ENCODE measurements at regions not wholly inside any gene's neighbourhood (a gene's known extent, or its start where the extent isn't known, plus 50 kb on each side); places are given as distances from the start of the nearest gene placed in this dataset.

- no peak for DNase-seq (ENCODE audit: low spot score)
- Mint-ChIP-seq H3K36me3 (ENCODE audit: low read depth) (no peaks in the 10 kb centered on the region), H3K4me1 (ENCODE audit: low read depth) (peaks cover 2% of the 10 kb centered on the region), H3K27ac (no peak overlapping the region), H3K4me3 (no peak overlapping the region), H3K27me3 (ENCODE audit: low read depth) (peaks cover 5% of the 10 kb centered on the region), H3K9me3 (peaks cover 6% of the 10 kb centered on the region)
Measured at GRCh38 chr15:72953306-72953705, 99.0 kb upstream of the NEO1 start.

- Mint-ChIP-seq H3K4me1 (ENCODE audit: low read depth) (peaks cover 2% of the 10 kb centered on the region), H3K27me3 (ENCODE audit: low read depth) (peaks cover 5% of the 10 kb centered on the region), H3K9me3 (peaks cover 6% of the 10 kb centered on the region), H3K4me3 (no peak overlapping the region), H3K36me3 (ENCODE audit: low read depth) (no peaks in the 10 kb centered on the region), H3K27ac (no peak overlapping the region)
- DNase-seq (ENCODE audit: low spot score): no peak
Measured at GRCh38 chr15:72952151-72952550, 100.1 kb upstream of the NEO1 start.

GRCh38 chr15:72948662-72949061 lies 103.6 kb upstream of the NEO1 start:
- Mint-ChIP-seq H3K4me1 (ENCODE audit: low read depth) (peaks cover 2% of the 10 kb centered on the region), H3K27me3 (ENCODE audit: low read depth) (peaks cover 3% of the 10 kb centered on the region), H3K4me3 (no peak overlapping the region), H3K27ac (no peak overlapping the region), H3K9me3 (peaks cover 10% of the 10 kb centered on the region), H3K36me3 (ENCODE audit: low read depth) (no peaks in the 10 kb centered on the region)
- DNase-seq (ENCODE audit: low spot score): no peak

- H3K27me3 Mint-ChIP-seq (ENCODE audit: low read depth): peaks cover 3% of the 10 kb centered on the region
- H3K4me3 Mint-ChIP-seq: no peak overlapping the region
- no peak overlapping the region for H3K27ac Mint-ChIP-seq
- no peaks in the 10 kb centered on the region for H3K36me3 Mint-ChIP-seq (ENCODE audit: low read depth)
- peaks cover 2% of the 10 kb centered on the region for H3K4me1 Mint-ChIP-seq (ENCODE audit: low read depth)
- peaks cover 10% of the 10 kb centered on the region for H3K9me3 Mint-ChIP-seq
- DNase-seq (ENCODE audit: low spot score): no peak
Measured at GRCh38 chr15:72947709-72948108, 104.6 kb upstream of the NEO1 start.

- Mint-ChIP-seq H3K4me1 (ENCODE audit: low read depth) (peaks cover 2% of the 10 kb centered on the region), H3K4me3 (no peak overlapping the region), H3K9me3 (peaks cover 10% of the 10 kb centered on the region), H3K27me3 (ENCODE audit: low read depth) (no peaks in the 10 kb centered on the region), H3K36me3 (ENCODE audit: low read depth) (no peaks in the 10 kb centered on the region), H3K27ac (no peak overlapping the region)
- DNase-seq (ENCODE audit: low spot score): no peak
Measured at GRCh38 chr15:72944565-72944964, 107.7 kb upstream of the NEO1 start.

GRCh38 chr15:72940229-72940622 lies 112.0 kb upstream of the NEO1 start:
- no peaks in the 10 kb centered on the region for H3K36me3 Mint-ChIP-seq (ENCODE audit: low read depth)
- no peaks in the 10 kb centered on the region for H3K4me1 Mint-ChIP-seq (ENCODE audit: low read depth)
- H3K9me3 Mint-ChIP-seq: no peaks in the 10 kb centered on the region
- H3K27ac Mint-ChIP-seq: no peak overlapping the region
- H3K27me3 Mint-ChIP-seq (ENCODE audit: low read depth): no peaks in the 10 kb centered on the region
- no peak overlapping the region for H3K4me3 Mint-ChIP-seq
- no peak for DNase-seq (ENCODE audit: low spot score)

- Mint-ChIP-seq H3K36me3 (ENCODE audit: low read depth) (no peaks in the 10 kb centered on the region), H3K27me3 (ENCODE audit: low read depth) (no peaks in the 10 kb centered on the region), H3K4me3 (no peak overlapping the region), H3K4me1 (ENCODE audit: low read depth) (no peaks in the 10 kb centered on the region), H3K9me3 (no peaks in the 10 kb centered on the region), H3K27ac (no peak overlapping the region)
- no peak for DNase-seq (ENCODE audit: low spot score)
Measured at GRCh38 chr15:72939514-72940228, 112.6 kb upstream of the NEO1 start.

- Mint-ChIP-seq H3K4me3 (no peak overlapping the region), H3K27me3 (ENCODE audit: low read depth) (peaks cover under 1% of the 10 kb centered on the region), H3K4me1 (ENCODE audit: low read depth) (no peaks in the 10 kb centered on the region), H3K27ac (no peak overlapping the region), H3K9me3 (no peaks in the 10 kb centered on the region), H3K36me3 (ENCODE audit: low read depth) (no peaks in the 10 kb centered on the region)
- DNase-seq (ENCODE audit: low spot score): no peak
Measured at GRCh38 chr15:72936691-72937679, 115.3 kb upstream of the NEO1 start.

GRCh38 chr15:72936237-72936636 lies 116.0 kb upstream of the NEO1 start:
- H3K4me3 Mint-ChIP-seq: no peak overlapping the region
- H3K9me3 Mint-ChIP-seq: no peaks in the 10 kb centered on the region
- peaks cover 2% of the 10 kb centered on the region for H3K27me3 Mint-ChIP-seq (ENCODE audit: low read depth)
- H3K36me3 Mint-ChIP-seq (ENCODE audit: low read depth): no peaks in the 10 kb centered on the region
- H3K4me1 Mint-ChIP-seq (ENCODE audit: low read depth): no peaks in the 10 kb centered on the region
- no peak for DNase-seq (ENCODE audit: low spot score)
- no peak overlapping the region for H3K27ac Mint-ChIP-seq

- DNase-seq (ENCODE audit: low spot score): no peak
- H3K27ac Mint-ChIP-seq: no peak overlapping the region
- no peaks in the 10 kb centered on the region for H3K36me3 Mint-ChIP-seq (ENCODE audit: low read depth)
- H3K4me3 Mint-ChIP-seq: no peak overlapping the region
- H3K27me3 Mint-ChIP-seq (ENCODE audit: low read depth): peaks cover 4% of the 10 kb centered on the region
- H3K4me1 Mint-ChIP-seq (ENCODE audit: low read depth): no peaks in the 10 kb centered on the region
- no peaks in the 10 kb centered on the region for H3K9me3 Mint-ChIP-seq
Measured at GRCh38 chr15:72935521-72935920, 116.7 kb upstream of the NEO1 start.

GRCh38 chr15:72934921-72935320 lies 117.3 kb upstream of the NEO1 start:
- H3K27ac Mint-ChIP-seq: no peak overlapping the region
- H3K4me1 Mint-ChIP-seq (ENCODE audit: low read depth): no peaks in the 10 kb centered on the region
- no peaks in the 10 kb centered on the region for H3K36me3 Mint-ChIP-seq (ENCODE audit: low read depth)
- no peaks in the 10 kb centered on the region for H3K9me3 Mint-ChIP-seq
- no peak overlapping the region for H3K4me3 Mint-ChIP-seq
- DNase-seq (ENCODE audit: low spot score): no peak
- H3K27me3 Mint-ChIP-seq (ENCODE audit: low read depth): peaks cover 9% of the 10 kb centered on the region

GRCh38 chr15:72933976-72934375 lies 118.3 kb upstream of the NEO1 start:
- H3K27me3 Mint-ChIP-seq (ENCODE audit: low read depth): peaks cover 17% of the 10 kb centered on the region
- no peak for DNase-seq (ENCODE audit: low spot score)
- no peak overlapping the region for H3K4me3 Mint-ChIP-seq
- no peaks in the 10 kb centered on the region for H3K9me3 Mint-ChIP-seq
- H3K27ac Mint-ChIP-seq: no peak overlapping the region
- no peaks in the 10 kb centered on the region for H3K4me1 Mint-ChIP-seq (ENCODE audit: low read depth)
- H3K36me3 Mint-ChIP-seq (ENCODE audit: low read depth): no peaks in the 10 kb centered on the region

- peaks cover 23% of the 10 kb centered on the region for H3K27me3 Mint-ChIP-seq (ENCODE audit: low read depth)
- no peaks in the 10 kb centered on the region for H3K9me3 Mint-ChIP-seq
- no peak overlapping the region for H3K27ac Mint-ChIP-seq
- DNase-seq (ENCODE audit: low spot score): no peak
- no peak overlapping the region for H3K4me3 Mint-ChIP-seq
- no peaks in the 10 kb centered on the region for H3K4me1 Mint-ChIP-seq (ENCODE audit: low read depth)
- no peaks in the 10 kb centered on the region for H3K36me3 Mint-ChIP-seq (ENCODE audit: low read depth)
Measured at GRCh38 chr15:72932472-72932871, 119.8 kb upstream of the NEO1 start.

- H3K27me3 Mint-ChIP-seq (ENCODE audit: low read depth): peaks cover 39% of the 10 kb centered on the region
- no peaks in the 10 kb centered on the region for H3K9me3 Mint-ChIP-seq
- peak overlapping the region; percentile 23 for H3K4me3 Mint-ChIP-seq
- no peak overlapping the region for H3K27ac Mint-ChIP-seq
- H3K36me3 Mint-ChIP-seq (ENCODE audit: low read depth): no peaks in the 10 kb centered on the region
- peaks cover 2% of the 10 kb centered on the region for H3K4me1 Mint-ChIP-seq (ENCODE audit: low read depth)
- DNase-seq (ENCODE audit: low spot score): no peak
Measured at GRCh38 chr15:72927451-72927850, 124.8 kb upstream of the NEO1 start.
